H1 (cell line): ENCODE measurements at regions not wholly inside any gene's neighbourhood (a gene's known extent, or its start where the extent isn't known, plus 50 kb on each side); places are given as distances from the start of the nearest gene placed in this dataset.

Source experiments
- ATF2 ChIP-seq: IDR thresholded peaks from 2 replicates; pipeline ENCODE4 v1.6.1; 2012; ENCODE audit warnings: low read length, inconsistent platforms
- CBX5 ChIP-seq: fragments of 300-800, 300-1000 bp; sonication (generic); IDR thresholded peaks from 2 replicates; pipeline ENCODE4 v1.7.1; 2016; ENCODE audit warnings: antibody characterized with exemption, low read length, low read depth
- CBX8 ChIP-seq: fragments of 300-800, 300-1000 bp; sonication (generic); IDR thresholded peaks from 2 replicates; pipeline ENCODE4 v1.7.1; 2016; ENCODE audit warnings: low read depth, low read length, borderline replicate concordance
- CTBP2 ChIP-seq: IDR thresholded peaks from 2 replicates; pipeline ENCODE4 v1.7.0; 2011; ENCODE audit warnings: borderline replicate concordance, mild to moderate bottlenecking, moderate library complexity, mixed read lengths, low read length; ENCODE audit not compliant: insufficient read depth, insufficient read length
- CTCF ChIP-seq, 3 experiments: IDR thresholded peaks; 1 replicate in 2 of 3; 2 replicates in 1 of 3; pipeline versions ENCODE4 v1.5.1 to v1.6.1; 2011; ENCODE audit warnings: low read length in 3 of 3, mild to moderate bottlenecking in 3 of 3, inconsistent platforms in 2 of 3, low read depth in 1 of 3, moderate library complexity in 1 of 3; ENCODE audit not compliant: insufficient read depth in 1 of 3; ENCODE audit errors: control extremely low read depth in 1 of 3
- EP300 ChIP-seq, 2 experiments: IDR thresholded peaks; 1 replicate in 1 of 2; 2 replicates in 1 of 2; pipeline ENCODE4 v1.6.1; 2011 to 2012; ENCODE audit warnings: low read depth in 2 of 2, low read length in 2 of 2, mild to moderate bottlenecking in 2 of 2, borderline replicate concordance in 1 of 2, inconsistent platforms in 1 of 2, moderate library complexity in 1 of 2
- MAFK ChIP-seq: IDR thresholded peaks from 2 replicates; pipeline ENCODE4 v1.6.1; 2012; ENCODE audit warnings: low read depth, mild to moderate bottlenecking, improper control_type of control experiment, low read length
- RAD21 ChIP-seq, 2 experiments: IDR thresholded peaks in 1 of 2; conservative IDR thresholded peaks in 1 of 2; 2 replicates each; pipeline ENCODE4 v1.6.1; 2011; ENCODE audit warnings: low read depth in 2 of 2, low read length in 2 of 2, improper control_type of control experiment in 1 of 2, inconsistent platforms in 1 of 2, mild to moderate bottlenecking in 1 of 2, moderate library complexity in 1 of 2

GRCh38 chr2:87403893-87404175 is 344.1 kb upstream of the PLGLB2 start:
- TF ChIP-seq ATF2 (no peak), CTBP2 (no peak), EP300 (IDR thresholded peaks at IDR 0.05; ENCODE audit: borderline replicate concordance in 1 of 2, low read depth in 2 of 2, low read length in 2 of 2) (no peak), CBX5 (no peak), MAFK (no peak), CBX8 (no peak), CTCF (IDR thresholded peaks at IDR 0.05; ENCODE audit: control extremely low read depth in 1 of 3, insufficient read depth in 1 of 3, low read depth in 1 of 3, low read length in 3 of 3) (no peak), RAD21 (IDR thresholded peaks at IDR 0.05 in 1 of 2, conservative IDR thresholded peaks at IDR 0.05 in 1 of 2; ENCODE audit: low read depth in 2 of 2, low read length in 2 of 2) (no peak)
